GM19238 (cell line): ENCODE measurements at regions not wholly inside any gene's neighbourhood (a gene's known extent, or its start where the extent isn't known, plus 50 kb on each side); places are given as distances from the start of the nearest gene placed in this dataset.

Experiments used
- DNase-seq: peaks from one replicate; pipeline ENCODE4 v3.0.0; 2011; ENCODE audit warnings: low spot score; ENCODE audit not compliant: insufficient read length

GRCh38 chr1:37272626-37273025, 201.8 kb upstream of the ZC3H12A start:
- no peak for DNase-seq

DNA sequence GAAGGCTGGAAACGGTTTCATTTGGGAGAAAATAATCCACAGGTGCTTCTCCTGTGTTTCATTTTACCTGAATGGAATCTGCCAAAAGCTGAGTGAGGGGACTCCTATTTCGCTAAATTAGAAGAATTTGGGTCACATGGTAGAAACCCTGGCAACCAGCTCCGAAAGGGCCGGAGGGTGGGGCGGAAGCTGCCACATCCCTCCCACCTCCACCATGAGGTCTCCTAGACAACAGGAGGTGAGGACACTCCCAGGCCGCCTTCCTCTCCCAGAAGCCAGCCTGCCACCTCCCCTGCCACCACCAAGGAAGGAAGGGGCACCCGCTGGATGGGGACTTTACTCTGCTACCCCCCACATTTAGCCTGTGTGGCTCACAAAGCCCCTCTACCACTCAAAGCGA, 199.9 kb upstream of the ZC3H12A start:
- DNase-seq: no peak

GRCh38 chr1:37274938-37275631, 199.3 kb upstream of the ZC3H12A start:
- no peak for DNase-seq

DNA sequence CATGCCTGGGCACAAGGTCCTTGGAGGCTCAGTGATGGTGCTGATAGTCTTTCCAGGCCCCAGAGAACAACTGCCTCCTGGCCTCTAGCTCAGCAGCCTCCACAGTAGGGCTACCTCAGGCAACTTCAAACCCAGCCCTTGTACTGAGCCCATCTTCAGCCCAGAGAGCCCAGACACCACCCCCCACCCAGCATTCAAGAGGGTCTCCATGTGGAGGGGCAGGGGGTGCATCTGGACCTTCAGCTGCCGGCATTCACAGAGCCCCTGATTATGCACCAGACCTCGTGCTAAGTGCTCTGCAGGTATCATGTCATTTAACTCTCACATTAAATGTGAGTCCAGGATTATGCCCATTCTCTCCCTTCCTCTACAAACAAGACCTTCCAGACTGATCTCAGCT, 197.0 kb upstream of the ZC3H12A start:
- DNase-seq: no peak

DNA sequence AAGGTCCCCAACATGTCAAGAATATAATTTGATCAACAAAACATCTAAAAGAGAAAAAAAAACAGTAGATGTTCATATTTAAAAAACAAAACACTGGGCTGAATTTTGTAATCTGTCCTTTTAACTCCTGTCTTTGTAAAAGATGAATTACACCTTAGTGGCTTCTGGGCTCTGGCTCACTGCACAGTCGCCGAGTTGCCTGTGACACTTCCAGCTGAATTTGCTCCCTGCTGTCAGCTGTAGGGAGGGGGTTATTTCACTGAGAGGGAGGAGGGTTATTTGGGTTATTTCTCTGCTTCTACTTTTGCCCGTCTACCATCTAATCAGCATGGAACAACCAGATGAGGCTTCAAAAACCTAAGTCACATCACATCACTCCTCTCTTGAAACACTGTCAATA, 193.0 kb upstream of the ZC3H12A start:
- no peak for DNase-seq

- DNase-seq: no peak
Measured at GRCh38 chr1:37282764-37283163, 191.6 kb upstream of the ZC3H12A start.

- no peak for DNase-seq
Measured at GRCh38 chr1:37284053-37284452, 190.3 kb upstream of the ZC3H12A start.

DNA sequence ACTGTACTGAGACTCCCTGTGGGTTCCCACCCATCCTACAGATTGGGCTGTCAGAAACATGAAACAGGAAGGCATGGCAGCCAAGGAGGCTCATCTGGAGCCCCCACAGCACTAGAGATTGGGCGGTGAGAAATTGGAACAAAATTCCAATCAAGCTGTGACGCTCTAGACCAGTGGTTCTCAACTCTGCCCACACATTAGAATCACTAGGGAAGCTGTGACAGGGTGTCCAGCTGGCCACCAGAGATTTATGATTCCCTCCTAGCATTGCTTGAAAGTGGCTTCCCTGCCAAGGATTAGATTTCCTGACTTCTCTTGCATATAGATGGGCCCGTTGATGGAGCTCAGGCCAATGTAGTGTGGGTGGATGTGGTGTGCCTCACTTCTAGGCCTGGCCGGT, 187.5 kb upstream of the ZC3H12A start:
- no peak for DNase-seq

DNA sequence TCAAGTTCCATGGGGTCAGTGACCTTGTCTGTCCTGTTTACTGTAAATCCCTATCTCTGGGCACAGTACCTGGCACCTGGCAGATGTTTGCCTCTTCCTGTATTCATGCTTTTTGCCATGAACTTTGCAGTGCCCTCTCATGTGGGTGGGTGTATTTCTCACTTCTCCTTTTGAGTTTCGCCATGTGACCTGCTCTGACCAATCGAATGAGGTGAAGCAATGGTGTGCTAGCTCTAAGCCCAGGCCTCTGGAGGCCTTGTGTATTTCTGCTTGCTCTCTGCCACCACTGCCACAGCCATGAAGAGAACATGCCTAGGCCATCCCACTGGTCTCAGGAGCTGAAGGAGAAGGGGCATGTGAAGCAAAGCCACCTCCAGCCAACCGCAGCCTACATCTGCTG, 185.5 kb upstream of the ZC3H12A start:
- peak; percentile 79 for DNase-seq

DNA sequence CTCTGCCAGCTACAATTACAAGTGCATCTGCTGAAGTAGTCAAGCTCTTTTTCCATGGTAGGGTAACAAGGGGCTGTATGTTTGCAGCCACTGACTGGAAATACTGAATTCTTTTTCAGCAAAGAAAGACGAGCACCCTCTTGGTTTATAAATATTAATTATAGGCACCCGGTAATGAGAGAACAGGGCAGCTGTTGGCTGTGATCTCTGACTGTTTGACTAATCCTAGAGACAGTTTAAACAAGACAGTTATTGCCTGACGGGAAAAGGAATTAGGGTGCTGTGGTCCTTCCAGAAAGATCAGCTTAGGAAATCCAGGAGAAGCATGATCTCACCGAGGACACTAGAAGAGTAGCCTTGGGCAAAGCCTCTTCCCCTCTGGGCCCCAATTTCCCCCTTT, 183.7 kb upstream of the ZC3H12A start:
- no peak for DNase-seq

DNA sequence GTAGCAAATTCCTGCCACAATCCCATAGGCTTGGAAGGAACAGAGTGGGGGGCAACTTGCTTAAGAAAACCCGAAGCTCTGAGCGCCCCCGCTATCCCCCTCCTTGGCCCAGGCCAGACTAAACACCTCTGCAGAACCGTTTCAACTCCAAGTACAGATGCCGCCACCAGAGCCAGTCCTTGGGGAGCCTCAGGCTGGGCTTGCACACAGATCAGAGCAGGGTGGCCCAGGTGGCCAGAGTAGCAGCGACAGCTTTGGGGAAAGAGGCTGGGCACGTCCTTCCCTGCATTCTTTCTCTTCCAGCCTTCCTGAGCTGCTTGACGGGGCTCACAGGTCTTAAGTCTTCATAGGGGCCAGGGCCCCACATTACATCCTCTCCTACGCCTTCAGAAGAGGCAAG, 181.6 kb upstream of the ZC3H12A start:
- DNase-seq: no peak

- DNase-seq: no peak
Measured at GRCh38 chr1:37294096-37294495, 180.3 kb upstream of the ZC3H12A start.

- DNase-seq: no peak
Measured at GRCh38 chr1:37294529-37294928, 179.9 kb upstream of the ZC3H12A start.

- no peak for DNase-seq
Measured at GRCh38 chr1:37298769-37299168, 175.6 kb upstream of the ZC3H12A start.

GRCh38 chr1:37299216-37299615, 175.2 kb upstream of the ZC3H12A start:
- no peak for DNase-seq

DNA sequence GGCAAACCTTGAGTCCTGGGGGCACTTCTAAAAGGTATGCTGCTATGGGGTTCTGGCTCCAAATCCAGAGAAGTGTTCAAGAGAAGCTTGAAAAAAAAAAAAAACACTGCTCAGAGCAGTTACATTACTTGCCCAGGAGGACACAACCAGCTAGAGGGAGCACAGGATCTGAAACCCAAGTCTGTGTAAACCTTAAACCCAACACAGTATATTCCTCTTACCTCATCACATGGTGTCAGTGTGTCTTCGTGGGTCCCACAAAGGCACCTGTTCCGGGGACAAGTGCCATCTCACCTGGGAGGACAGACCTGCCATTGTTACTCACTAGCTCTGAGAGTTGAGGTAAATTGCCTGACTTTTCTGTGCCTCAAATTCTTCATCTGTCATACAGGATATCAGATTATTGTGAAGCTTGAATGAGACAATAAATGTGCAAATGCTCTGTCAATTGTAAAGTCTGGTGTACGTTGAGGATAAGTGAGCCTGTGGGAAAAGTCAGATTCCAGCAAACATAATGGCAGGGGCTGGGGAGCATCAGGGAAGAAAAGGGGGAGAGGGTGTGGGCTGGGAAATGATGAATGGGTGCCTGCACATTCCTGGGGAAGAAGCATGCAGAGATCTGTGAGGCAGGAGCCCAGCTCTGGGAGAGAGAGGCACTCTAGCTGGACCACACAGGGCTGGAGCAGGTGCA, 170.4 kb upstream of the ZC3H12A start:
- DNase-seq: no peak

- no peak for DNase-seq
Measured at GRCh38 chr1:37305108-37305507, 169.3 kb upstream of the ZC3H12A start.

DNA sequence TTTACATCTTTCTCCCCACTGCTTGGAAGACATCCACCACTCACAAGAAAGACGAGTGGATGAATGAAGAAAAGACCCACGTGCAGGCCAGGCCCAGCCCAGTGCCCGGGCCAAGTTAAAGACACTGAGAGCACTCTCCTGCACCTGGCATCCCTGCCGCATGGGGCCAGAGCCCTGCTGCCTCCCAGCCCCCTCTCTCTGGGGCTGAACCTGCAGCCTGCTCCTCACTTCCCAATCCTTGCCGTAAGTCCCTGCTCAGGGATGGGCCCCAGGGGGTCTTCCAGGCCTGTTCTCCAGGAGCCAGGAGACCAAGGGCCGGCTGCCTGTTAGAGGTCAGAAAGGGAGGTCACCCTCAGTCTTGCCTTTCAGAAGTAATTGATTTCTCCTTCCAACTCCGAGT, 168.5 kb upstream of the ZC3H12A start:
- DNase-seq: no peak

GRCh38 chr1:37306461-37306860, 167.9 kb upstream of the ZC3H12A start:
- DNase-seq: no peak

GRCh38 chr1:37306871-37307270, 167.5 kb upstream of the ZC3H12A start:
- no peak for DNase-seq

DNA sequence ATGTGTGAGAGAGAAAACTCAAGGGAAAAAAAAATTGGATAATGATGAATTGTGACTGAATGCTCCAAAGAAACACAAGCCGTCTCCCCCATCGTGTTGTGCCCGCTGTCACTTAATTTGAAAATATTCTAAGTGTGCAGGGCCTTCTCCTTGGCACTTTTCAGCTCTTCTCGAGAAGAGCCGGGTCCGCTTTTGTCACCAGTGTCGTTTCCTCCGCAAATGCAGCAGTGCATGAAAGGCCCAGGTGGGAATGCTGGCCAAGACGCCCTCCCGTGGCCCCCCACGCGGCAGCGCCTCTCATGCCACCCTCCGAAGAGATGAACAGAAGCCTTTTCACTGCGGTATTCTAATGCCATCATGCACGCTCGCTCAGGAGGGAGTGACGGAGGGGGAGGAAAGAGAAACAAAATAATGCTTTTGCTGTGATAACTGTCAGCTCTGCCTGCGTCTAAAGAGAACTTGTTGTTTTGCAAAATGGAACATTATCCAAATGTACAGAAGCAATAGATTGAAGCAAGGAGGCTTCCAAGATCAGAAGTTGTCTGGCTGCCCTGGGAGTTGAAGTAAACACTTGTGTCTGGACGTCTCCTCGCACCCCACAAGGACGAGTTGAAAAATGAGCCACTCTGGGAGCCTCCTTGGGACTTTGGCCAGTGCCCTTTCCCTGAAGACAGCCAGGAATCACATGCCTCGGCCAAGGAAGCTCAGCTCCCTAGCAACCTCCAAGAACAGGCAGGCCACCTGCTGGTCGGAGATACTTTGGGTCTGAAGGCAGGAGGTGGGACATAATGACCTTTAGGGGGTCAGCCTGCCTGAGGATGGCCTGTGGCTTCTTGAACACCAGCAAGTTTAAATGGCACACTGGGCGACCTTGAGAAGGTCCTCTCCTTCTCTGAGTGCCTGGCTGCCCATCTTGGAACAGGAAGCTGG, 166.1 kb upstream of the ZC3H12A start:
- DNase-seq: no peak

- no peak for DNase-seq
Measured at GRCh38 chr1:37309574-37309973, 164.8 kb upstream of the ZC3H12A start.
